Adrenal gland (tissue), 9 donors: ENCODE measurements at regions not wholly inside any gene's neighbourhood (a gene's known extent, or its start where the extent isn't known, plus 50 kb on each side); places are given as distances from the start of the nearest gene placed in this dataset.

Experiments
- DNase-seq, 7 donors: peaks; one replicate each; pipeline ENCODE4 v3.0.0-alpha.2; 2019 to 2020
- H3K27ac ChIP-seq, 5 donors: fragments of 200-600 bp; sonication (generic) in 4 of 5; 1 replicate in 3 of 5; 2 replicates in 2 of 5; pipeline versions ENCODE4 v1.5.1 to v1.8.0; 2016 to 2020; ENCODE audit warnings: mild to moderate bottlenecking in 1 of 5
- H3K27me3 ChIP-seq: fragments of 200-600 bp; 2 replicates; pipeline ENCODE4 v1.8.0; 2021
- H3K36me3 ChIP-seq, 2 donors: fragments of 200-600 bp; replicated peaks in 1 of 2; 1 replicate in 1 of 2; 2 replicates in 1 of 2; pipeline versions ENCODE4 v1.5.1 to v1.8.0; 2018 to 2022
- H3K4me1 ChIP-seq, 2 donors: fragments of 200-600 bp; replicated peaks in 1 of 2; 1 replicate in 1 of 2; 2 replicates in 1 of 2; pipeline versions ENCODE4 v1.5.1 to v1.8.0; 2018 to 2021
- H3K4me3 ChIP-seq, 4 donors: fragments of 200-600 bp; sonication (generic) in 3 of 4; one replicate each; pipeline ENCODE4 v1.5.1; 2016 to 2018
- H3K9me3 ChIP-seq, 3 donors: fragments of 200-600 bp; sonication (generic) in 1 of 3; replicated peaks in 1 of 3; 1 replicate in 2 of 3; 2 replicates in 1 of 3; pipeline versions ENCODE4 v1.5.1 to v1.8.0; 2016 to 2021
- CTCF ChIP-seq, 6 experiments: fragments of 450-650 bp in 4 of 6; fragments of 200-600 bp in 2 of 6; sonication (generic) in 1 of 6; IDR thresholded peaks; 1 replicate in 5 of 6; 2 replicates in 1 of 6; pipeline versions ENCODE4 v1.5.1 to v1.8.0; 2016 to 2021; ENCODE audit warnings: antibody characterized with exemption in 6 of 6, mild to moderate bottlenecking in 2 of 6, moderate library complexity in 1 of 6
- POLR2A ChIP-seq, 2 donors: fragments of 450-650 bp; IDR thresholded peaks; one replicate each; pipeline ENCODE4 v1.6.1; 2017; ENCODE audit warnings: antibody characterized with exemption in 2 of 2, mild to moderate bottlenecking in 2 of 2, moderate library complexity in 1 of 2
- WGBS, 4 donors: extraction: QIAGEN DNeasy Blood & Tissue Kit in 2 of 4; methylation state at CpG; one replicate each; pipeline versions ENCODE4 v1.1.5 to v1.1.7; 2013 to 2017; 5-methylcytosine and 5-hydroxymethylcytosine counted together
- intact Hi-C, 2 donors: fragments of 100-400 bp; cut with DNase I; formaldehyde crosslinking; loops; one replicate each; pipeline versions ENCODE4 v1.14.1 to v1.15.0; 2022 to 2023
- donor health status: healthy with polysubstance abuse.
- donor health status: Bipolar disorder and iron deficiency.
- donor health status: DM: yes; HTN: yes; CAD: no.
- donor health status: DM: no; HTN: no; CAD: no.
- donor health status: DM: no; HTN: no; CAD: no.

GRCh38 chr18:28875059-28875458 is 698.1 kb upstream of the CDH2 start:
- 56 to 77% (median 70%) methylated on average over 1 of the region's 1 CpG for whole genome bisulfite sequencing, 4 donors
- no peaks in the 10 kb centered on the region for H3K36me3 ChIP-seq
- H3K4me3 ChIP-seq, result no peak overlapping the region
- H3K27me3 ChIP-seq, result no peaks in the 10 kb centered on the region
- intact Hi-C loops, result no loop called here
- no peaks in the 10 kb centered on the region for H3K4me1 ChIP-seq
- DNase-seq, result no peak
- TF ChIP-seq CTCF (IDR thresholded peaks at IDR 0.05), result no peak
- no peak for TF ChIP-seq POLR2A (IDR thresholded peaks at IDR 0.05)
- no peaks in the 10 kb centered on the region for H3K9me3 ChIP-seq
- no peak overlapping the region for H3K27ac ChIP-seq

GRCh38 chr18:28863396-28863795 is 686.5 kb upstream of the CDH2 start:
- H3K27ac ChIP-seq, result no peak overlapping the region
- WGBS, 4 donors, result 20 to 28% (median 24%) methylated on average over 2 of the region's 2 CpGs
- H3K36me3 ChIP-seq, result no peaks in the 10 kb centered on the region
- no peaks in the 10 kb centered on the region for H3K4me1 ChIP-seq
- no peaks in the 10 kb centered on the region for H3K9me3 ChIP-seq
- intact Hi-C loops, result no loop called here
- no peak overlapping the region for H3K4me3 ChIP-seq
- no peak for DNase-seq
- TF ChIP-seq POLR2A (IDR thresholded peaks at IDR 0.05) (no peak), CTCF (IDR thresholded peaks at IDR 0.05) (no peak)
- H3K27me3 ChIP-seq, result no peaks in the 10 kb centered on the region

- no peak for DNase-seq
- intact Hi-C loops, result no loop called here
- WGBS, 4 donors, result 53 to 82% (median 68%) methylated on average over 1 of the region's 1 CpG
Measured at GRCh38 chr18:28858248-28858647, 681.3 kb upstream of the CDH2 start.

GRCh38 chr18:28855989-28856388 is 679.1 kb upstream of the CDH2 start:
- no peak overlapping the region for H3K27ac ChIP-seq
- TF ChIP-seq POLR2A (IDR thresholded peaks at IDR 0.05) (no peak), CTCF (IDR thresholded peaks at IDR 0.05) (no peak)

More at GRCh38 chr18:28858248-28858647, 681.3 kb upstream of the CDH2 start:
- no peaks in the 10 kb centered on the region for H3K36me3 ChIP-seq
- TF ChIP-seq CTCF (IDR thresholded peaks at IDR 0.05), result no peak
- TF ChIP-seq POLR2A (IDR thresholded peaks at IDR 0.05), result no peak
- no peaks in the 10 kb centered on the region for H3K4me1 ChIP-seq
- H3K27ac ChIP-seq, result no peak overlapping the region
- H3K4me3 ChIP-seq, result no peak overlapping the region
- H3K9me3 ChIP-seq, result no peaks in the 10 kb centered on the region
- H3K27me3 ChIP-seq, result no peaks in the 10 kb centered on the region

More at GRCh38 chr18:28855989-28856388, 679.1 kb upstream of the CDH2 start:
- Histone ChIP-seq H3K27me3 (no peaks in the 10 kb centered on the region), H3K9me3 (no peaks in the 10 kb centered on the region), H3K4me1 (no peaks in the 10 kb centered on the region), H3K4me3 (no peak overlapping the region), H3K36me3 (no peaks in the 10 kb centered on the region)
- 74 to 82% (median 79%) methylated on average over 2 of the region's 2 CpGs for WGBS, 4 donors
- DNase-seq, result no peak
- intact Hi-C loops, result no loop called here
